ENCODE measurements at regions not wholly inside any gene's neighbourhood (a gene's known extent, or its start where the extent isn't known, plus 50 kb on each side); places are given as distances from the start of the nearest gene placed in this dataset.

- no peak overlapping the region for H3K27ac ChIP-seq (ENCODE audit: low read depth in 1 of 2, low read length in 1 of 2)
- peaks cover 0 to 1% (median 0%) of the 10 kb centered on the region in 4 donors for H3K9me3 ChIP-seq (ENCODE audit: control insufficient read depth in 4 of 4, insufficient read depth in 3 of 4, low read length in 3 of 4)
- 51 to 69% methylated on average over 2 of the region's 2 CpGs for WGBS, 2 donors
- no peak overlapping the region for H3K9ac ChIP-seq (ENCODE audit: insufficient read depth in 1 of 2, low read length in 2 of 2)
- ATAC-seq (ENCODE audit: insufficient read depth, low FRiP score): no peak
- no peak overlapping the region for H3K4me3 ChIP-seq
- DNase-seq: no peak
- TF ChIP-seq, protein P1, sequence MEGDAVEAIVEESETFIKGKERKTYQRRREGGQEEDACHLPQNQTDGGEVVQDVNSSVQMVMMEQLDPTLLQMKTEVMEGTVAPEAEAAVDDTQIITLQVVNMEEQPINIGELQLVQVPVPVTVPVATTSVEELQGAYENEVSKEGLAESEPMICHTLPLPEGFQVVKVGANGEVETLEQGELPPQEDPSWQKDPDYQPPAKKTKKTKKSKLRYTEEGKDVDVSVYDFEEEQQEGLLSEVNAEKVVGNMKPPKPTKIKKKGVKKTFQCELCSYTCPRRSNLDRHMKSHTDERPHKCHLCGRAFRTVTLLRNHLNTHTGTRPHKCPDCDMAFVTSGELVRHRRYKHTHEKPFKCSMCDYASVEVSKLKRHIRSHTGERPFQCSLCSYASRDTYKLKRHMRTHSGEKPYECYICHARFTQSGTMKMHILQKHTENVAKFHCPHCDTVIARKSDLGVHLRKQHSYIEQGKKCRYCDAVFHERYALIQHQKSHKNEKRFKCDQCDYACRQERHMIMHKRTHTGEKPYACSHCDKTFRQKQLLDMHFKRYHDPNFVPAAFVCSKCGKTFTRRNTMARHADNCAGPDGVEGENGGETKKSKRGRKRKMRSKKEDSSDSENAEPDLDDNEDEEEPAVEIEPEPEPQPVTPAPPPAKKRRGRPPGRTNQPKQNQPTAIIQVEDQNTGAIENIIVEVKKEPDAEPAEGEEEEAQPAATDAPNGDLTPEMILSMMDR (IDR thresholded peaks at IDR 0.05; ENCODE audit: control extremely low read depth, extremely low read depth): no peak
- no peaks in the 10 kb centered on the region for H3K36me3 ChIP-seq (ENCODE audit: control insufficient read depth in 4 of 4, insufficient read depth in 4 of 4, low read length in 4 of 4)
- peaks cover 0 to 6% (median 0%) of the 10 kb centered on the region in 5 donors for H3K4me1 ChIP-seq (ENCODE audit: control insufficient read depth in 5 of 5, insufficient read depth in 5 of 5, low read length in 5 of 5)
- H3K27me3 ChIP-seq (ENCODE audit: control insufficient read depth in 3 of 3, insufficient read depth in 3 of 3, low read length in 2 of 3): no peaks in the 10 kb centered on the region
Observed at GRCh38 chr5:51661646-51662265, 278.5 kb downstream of the ISL1 start.

DNA sequence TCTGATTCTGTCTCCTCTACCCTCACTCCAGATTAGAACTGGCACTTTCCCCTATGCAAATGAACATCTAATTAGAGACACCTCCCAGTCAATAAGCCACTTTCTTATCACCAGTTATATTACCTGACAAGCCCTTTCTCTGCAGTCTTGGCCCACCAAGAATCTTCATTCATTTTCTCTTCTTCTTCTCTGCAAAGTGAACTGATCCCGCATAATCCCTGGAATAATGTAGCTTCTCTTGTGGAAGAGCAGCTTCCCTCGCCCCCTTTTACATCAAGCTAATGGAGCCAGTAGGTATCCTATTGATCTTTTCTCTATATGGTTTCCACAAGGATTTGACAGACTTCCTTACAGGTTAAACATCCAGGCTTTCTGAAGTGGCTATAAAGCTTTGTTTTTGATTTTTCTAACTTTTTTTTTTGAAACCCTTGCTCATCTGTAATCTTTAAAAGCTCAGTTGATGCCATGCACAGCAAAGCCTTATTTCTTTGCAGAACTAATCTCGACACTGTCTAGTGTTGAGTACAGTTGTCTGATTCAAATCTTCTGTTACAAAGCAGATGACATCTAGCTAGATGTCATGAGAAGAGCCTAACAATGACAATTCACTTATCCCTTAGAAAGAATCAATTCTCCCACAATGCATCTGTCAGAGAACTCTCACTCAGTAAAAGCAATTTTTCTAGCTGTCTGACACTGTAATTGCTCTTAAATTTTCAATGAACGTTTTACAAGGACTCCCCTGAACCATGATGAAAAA is 281.4 kb downstream of the ISL1 start:
- H3K36me3 ChIP-seq (ENCODE audit: control insufficient read depth in 4 of 4, insufficient read depth in 4 of 4, low read length in 4 of 4): no peaks in the 10 kb centered on the region
- no peak overlapping the region for H3K4me3 ChIP-seq
- 60 to 75% methylated on average over 4 of the region's 4 CpGs for WGBS, 2 donors
- TF ChIP-seq, protein P1 (IDR thresholded peaks at IDR 0.05; ENCODE audit: control extremely low read depth, extremely low read depth): no peak
- no peak overlapping the region for H3K9ac ChIP-seq (ENCODE audit: insufficient read depth in 1 of 2, low read length in 2 of 2)
- no peak overlapping the region for H3K27ac ChIP-seq (ENCODE audit: low read depth in 1 of 2, low read length in 1 of 2)
- no peak for DNase-seq
- ATAC-seq (ENCODE audit: insufficient read depth, low FRiP score): no peak
- H3K27me3 ChIP-seq (ENCODE audit: control insufficient read depth in 3 of 3, insufficient read depth in 3 of 3, low read length in 2 of 3): no peaks in the 10 kb centered on the region
- peaks cover 0 to 1% (median 0%) of the 10 kb centered on the region in 4 donors for H3K9me3 ChIP-seq (ENCODE audit: control insufficient read depth in 4 of 4, insufficient read depth in 3 of 4, low read length in 3 of 4)
- H3K4me1 ChIP-seq (ENCODE audit: control insufficient read depth in 5 of 5, insufficient read depth in 5 of 5, low read length in 5 of 5): peaks cover 0 to 6% (median 0%) of the 10 kb centered on the region in 5 donors

GRCh38 chr5:51665251-51665593 is 282.0 kb downstream of the ISL1 start:
- Histone ChIP-seq H3K4me1 (ENCODE audit: control insufficient read depth in 5 of 5, insufficient read depth in 5 of 5, low read length in 5 of 5) (peaks cover 0 to 6% (median 0%) of the 10 kb centered on the region in 5 donors), H3K36me3 (ENCODE audit: control insufficient read depth in 4 of 4, insufficient read depth in 4 of 4, low read length in 4 of 4) (no peaks in the 10 kb centered on the region), H3K27me3 (ENCODE audit: control insufficient read depth in 3 of 3, insufficient read depth in 3 of 3, low read length in 2 of 3) (no peaks in the 10 kb centered on the region), H3K27ac (ENCODE audit: low read depth in 1 of 2, low read length in 1 of 2) (no peak overlapping the region), H3K9ac (ENCODE audit: insufficient read depth in 1 of 2, low read length in 2 of 2) (no peak overlapping the region), H3K9me3 (ENCODE audit: control insufficient read depth in 4 of 4, insufficient read depth in 3 of 4, low read length in 3 of 4) (peaks cover 0 to 1% (median 0%) of the 10 kb centered on the region in 4 donors), H3K4me3 (no peak overlapping the region)
- TF ChIP-seq, protein P1 (IDR thresholded peaks at IDR 0.05; ENCODE audit: control extremely low read depth, extremely low read depth): no peak
- 56 to 72% methylated on average over 1 of the region's 1 CpG for WGBS, 2 donors
- no peak for ATAC-seq (ENCODE audit: insufficient read depth, low FRiP score)
- no peak for DNase-seq

All from lung (tissue), 11 donors.